H9 (cell line): ENCODE measurements at regions not wholly inside any gene's neighbourhood (a gene's known extent, or its start where the extent isn't known, plus 50 kb on each side); places are given as distances from the start of the nearest gene placed in this dataset.

Source experiments
- DNase-seq: peaks from one replicate; pipeline ENCODE4 v3.0.0-alpha.2; 2017
- H2AFZ ChIP-seq: one replicate; pipeline ENCODE4 v1.6.1; 2013; ENCODE audit warnings: mild to moderate bottlenecking, low read length, control low read depth, moderate library complexity
- H2AK5ac ChIP-seq: 2 replicates; pipeline ENCODE4 v1.6.1; 2013; ENCODE audit warnings: low read length, control low read depth, mixed read lengths; ENCODE audit not compliant: insufficient read length
- H2BK120ac ChIP-seq: one replicate; pipeline ENCODE4 v1.6.1; 2013; ENCODE audit warnings: low read depth, mild to moderate bottlenecking, low read length, control low read depth, inconsistent platforms; ENCODE audit not compliant: poor library complexity, severe bottlenecking
- H2BK12ac ChIP-seq: 2 replicates; pipeline ENCODE4 v1.6.1; 2013; ENCODE audit warnings: low read length, control low read depth, mixed read lengths, low read depth; ENCODE audit not compliant: insufficient read length
- H2BK15ac ChIP-seq: 2 replicates; pipeline ENCODE4 v1.6.1; 2013; ENCODE audit warnings: low read depth, low read length, control low read depth
- H2BK20ac ChIP-seq: one replicate; pipeline ENCODE4 v1.6.1; 2013; ENCODE audit warnings: low read depth, mild to moderate bottlenecking, low read length, control low read depth, inconsistent platforms; ENCODE audit not compliant: poor library complexity, severe bottlenecking
- H2BK5ac ChIP-seq: 2 replicates; pipeline ENCODE4 v1.6.1; 2013; ENCODE audit warnings: low read length, control low read depth, mixed read lengths; ENCODE audit not compliant: insufficient read length
- H3K14ac ChIP-seq: 2 replicates; pipeline ENCODE4 v1.6.1; 2013; ENCODE audit warnings: low read length, control low read depth; ENCODE audit not compliant: insufficient read depth
- H3K18ac ChIP-seq: 2 replicates; pipeline ENCODE4 v1.6.1; 2013; ENCODE audit warnings: low read depth, mild to moderate bottlenecking, mixed read lengths, low read length, control low read depth; ENCODE audit not compliant: insufficient read length
- H3K23ac ChIP-seq: 2 replicates; pipeline ENCODE4 v1.6.1; 2013; ENCODE audit warnings: low read length, control low read depth, mixed read lengths, low read depth; ENCODE audit not compliant: insufficient read length
- H3K23me2 ChIP-seq: 2 replicates; pipeline ENCODE4 v1.6.1; 2013; ENCODE audit warnings: low read depth, mild to moderate bottlenecking, mixed read lengths, low read length, control low read depth; ENCODE audit not compliant: insufficient read length, poor library complexity, severe bottlenecking
- H3K27ac ChIP-seq: 2 replicates; pipeline ENCODE4 v1.5.1; 2013; ENCODE audit warnings: low read length, control low read depth, mixed read lengths, low read depth; ENCODE audit not compliant: insufficient read length
- H3K27me3 ChIP-seq: 2 replicates; pipeline ENCODE4 v1.6.1; 2013; ENCODE audit warnings: low read length, control low read depth, inconsistent platforms; ENCODE audit not compliant: insufficient read depth
- H3K4ac ChIP-seq: 2 replicates; pipeline ENCODE4 v1.6.1; 2013; ENCODE audit warnings: low read depth, mild to moderate bottlenecking, control low read depth, inconsistent platforms, low read length, moderate library complexity
- H3K4me1 ChIP-seq: 2 replicates; pipeline ENCODE4 v1.6.1; 2013; ENCODE audit warnings: low read length, control low read depth, inconsistent platforms; ENCODE audit not compliant: insufficient read depth
- H3K4me2 ChIP-seq: 2 replicates; pipeline ENCODE4 v1.6.1; 2013; ENCODE audit warnings: low read length, control low read depth, mixed read lengths; ENCODE audit not compliant: insufficient read length, insufficient read depth
- H3K56ac ChIP-seq: 2 replicates; pipeline ENCODE4 v1.6.1; 2013; ENCODE audit warnings: low read depth, mild to moderate bottlenecking, mixed read lengths, low read length, control low read depth; ENCODE audit not compliant: insufficient read length
- H3K79me1 ChIP-seq: 2 replicates; pipeline ENCODE4 v1.6.1; 2013; ENCODE audit warnings: low read depth, mild to moderate bottlenecking, moderate library complexity, low read length, control low read depth, inconsistent platforms; ENCODE audit not compliant: insufficient read depth, poor library complexity, severe bottlenecking
- H3K79me2 ChIP-seq: 2 replicates; pipeline ENCODE4 v1.6.1; 2013; ENCODE audit warnings: low read length, control low read depth, inconsistent platforms; ENCODE audit not compliant: insufficient read depth
- H3K9ac ChIP-seq: 2 replicates; pipeline ENCODE4 v1.6.1; 2013; ENCODE audit warnings: low read length, control low read depth, mixed read lengths; ENCODE audit not compliant: insufficient read length; ENCODE audit errors: extremely low read depth
- H3K9me3 ChIP-seq: one replicate; pipeline ENCODE4 v1.6.1; 2013; ENCODE audit warnings: low read depth, low read length, inconsistent platforms; ENCODE audit not compliant: control insufficient read depth
- H3T11ph ChIP-seq: one replicate; pipeline ENCODE4 v1.6.1; 2013; ENCODE audit warnings: mild to moderate bottlenecking, low read length, control low read depth, inconsistent platforms
- H4K20me1 ChIP-seq: one replicate; pipeline ENCODE4 v1.6.1; 2013; ENCODE audit not compliant: control insufficient read depth, insufficient read length, insufficient read depth
- H4K5ac ChIP-seq: 2 replicates; pipeline ENCODE4 v1.6.1; 2013; ENCODE audit warnings: low read depth, mild to moderate bottlenecking, mixed read lengths, low read length, control low read depth; ENCODE audit not compliant: insufficient read length
- H4K8ac ChIP-seq: replicated peaks from 2 replicates; pipeline ENCODE4 v1.6.1; 2013; ENCODE audit warnings: low read length, control low read depth, mixed read lengths, low read depth; ENCODE audit not compliant: insufficient read length
- H4K91ac ChIP-seq: 2 replicates; pipeline ENCODE4 v1.6.1; 2013; ENCODE audit warnings: low read depth, mild to moderate bottlenecking, moderate library complexity, mixed read lengths, low read length, control low read depth; ENCODE audit not compliant: insufficient read length
- H3K27ac Mint-ChIP-seq, 3 experiments: 2 replicates in 2 of 3; 3 replicates in 1 of 3; pipeline ENCODE4 v1.8.0; 2020 to 2021; ENCODE audit warnings: mixed read lengths in 3 of 3, mild to moderate bottlenecking in 1 of 3, moderate library complexity in 1 of 3
- H3K27me3 Mint-ChIP-seq: 2 replicates; pipeline ENCODE4 v1.8.0; 2021; ENCODE audit warnings: low read depth, mild to moderate bottlenecking, moderate library complexity, mixed read lengths
- H3K36me3 Mint-ChIP-seq, 3 experiments: 2 replicates in 2 of 3; 3 replicates in 1 of 3; pipeline ENCODE4 v1.8.0; 2020 to 2021; ENCODE audit warnings: low read depth in 3 of 3, mixed read lengths in 3 of 3; ENCODE audit not compliant: insufficient read depth in 1 of 3
- H3K4me1 Mint-ChIP-seq, 2 experiments: 2 replicates each; pipeline ENCODE4 v1.8.0; 2020; ENCODE audit warnings: mixed read lengths in 2 of 2
- H3K4me3 Mint-ChIP-seq, 2 experiments: 2 replicates in 1 of 2; 3 replicates in 1 of 2; pipeline ENCODE4 v1.8.0; 2020 to 2021; ENCODE audit warnings: mild to moderate bottlenecking in 2 of 2, mixed read lengths in 2 of 2, moderate library complexity in 1 of 2
- H3K9me3 Mint-ChIP-seq, 2 experiments: 2 replicates in 1 of 2; 3 replicates in 1 of 2; pipeline ENCODE4 v1.8.0; 2020; ENCODE audit warnings: mild to moderate bottlenecking in 2 of 2, mixed read lengths in 2 of 2, moderate library complexity in 1 of 2
- WGBS: extraction: QIAGEN DNeasy Blood & Tissue Kit; methylation state at CpG from one replicate; pipeline ENCODE4 v1.1.7; 2013; ENCODE audit warnings: missing lambda C conversion rate, low lambda C conversion rate, mixed read lengths; ENCODE audit not compliant: insufficient read length; ENCODE audit errors: extremely low coverage; 5-methylcytosine and 5-hydroxymethylcytosine counted together
- TF ChIP-seq, protein P1 (sequence below): fragments of 200-600 bp; sonication (generic); conservative IDR thresholded peaks from 3 replicates; pipeline ENCODE4 v1.8.0; 2021; ENCODE audit warnings: antibody characterized with exemption, mild to moderate bottlenecking

- Histone ChIP-seq H3K56ac (no peak overlapping the region), H3K9me3 (no peaks in the 10 kb centered on the region), H4K5ac (no peak overlapping the region), H3K4me1 (no peaks in the 10 kb centered on the region), H3K79me2 (no peaks in the 10 kb centered on the region), H3K79me1 (no peaks in the 10 kb centered on the region), H2BK120ac (no peak overlapping the region), H3K18ac (no peak overlapping the region), H2BK20ac (no peak overlapping the region), H2AK5ac (no peak overlapping the region), H3K27ac (no peak overlapping the region), H3K4ac (no peak overlapping the region), H3K23ac (no peak overlapping the region), H3K4me2 (no peak overlapping the region), H2BK12ac (no peak overlapping the region), H2AFZ (no peak overlapping the region), H4K91ac (no peak overlapping the region), H3K27me3 (no peaks in the 10 kb centered on the region), H2BK15ac (no peak overlapping the region), H2BK5ac (no peak overlapping the region), H3K9ac (no peak overlapping the region), H3K23me2 (no peaks in the 10 kb centered on the region), H3K14ac (no peak overlapping the region), H3T11ph (no peak overlapping the region), H4K20me1 (no peaks in the 10 kb centered on the region), H4K8ac (no peak overlapping the region)
- Mint-ChIP-seq H3K27ac (no peak overlapping the region), H3K27me3 (no peaks in the 10 kb centered on the region), H3K4me1 (peaks cover 7 to 11% of the 10 kb centered on the region in 2 experiments), H3K9me3 (no peaks in the 10 kb centered on the region), H3K4me3 (no peak overlapping the region), H3K36me3 (no peaks in the 10 kb centered on the region)
- WGBS = no CpG with 5 or more reads among the region's 2 CpGs
- no peak for DNase-seq
- TF ChIP-seq, protein P1, sequence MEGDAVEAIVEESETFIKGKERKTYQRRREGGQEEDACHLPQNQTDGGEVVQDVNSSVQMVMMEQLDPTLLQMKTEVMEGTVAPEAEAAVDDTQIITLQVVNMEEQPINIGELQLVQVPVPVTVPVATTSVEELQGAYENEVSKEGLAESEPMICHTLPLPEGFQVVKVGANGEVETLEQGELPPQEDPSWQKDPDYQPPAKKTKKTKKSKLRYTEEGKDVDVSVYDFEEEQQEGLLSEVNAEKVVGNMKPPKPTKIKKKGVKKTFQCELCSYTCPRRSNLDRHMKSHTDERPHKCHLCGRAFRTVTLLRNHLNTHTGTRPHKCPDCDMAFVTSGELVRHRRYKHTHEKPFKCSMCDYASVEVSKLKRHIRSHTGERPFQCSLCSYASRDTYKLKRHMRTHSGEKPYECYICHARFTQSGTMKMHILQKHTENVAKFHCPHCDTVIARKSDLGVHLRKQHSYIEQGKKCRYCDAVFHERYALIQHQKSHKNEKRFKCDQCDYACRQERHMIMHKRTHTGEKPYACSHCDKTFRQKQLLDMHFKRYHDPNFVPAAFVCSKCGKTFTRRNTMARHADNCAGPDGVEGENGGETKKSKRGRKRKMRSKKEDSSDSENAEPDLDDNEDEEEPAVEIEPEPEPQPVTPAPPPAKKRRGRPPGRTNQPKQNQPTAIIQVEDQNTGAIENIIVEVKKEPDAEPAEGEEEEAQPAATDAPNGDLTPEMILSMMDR = no peak
Measured at GRCh38 chr17:71935341-71935740, 185.5 kb upstream of the SOX9 start.
